Right lobe of liver (tissue), 6 donors: ENCODE measurements at regions not wholly inside any gene's neighbourhood (a gene's known extent, or its start where the extent isn't known, plus 50 kb on each side); places are given as distances from the start of the nearest gene placed in this dataset.

Source experiments
- ATAC-seq, 4 donors: fragments of 200-7000 bp; cut with Tn5 transposase; one replicate each; pipeline ENCODE4 v1.9.1; 2020; ENCODE audit warnings: mild to moderate bottlenecking in 4 of 4, moderate library complexity in 4 of 4
- DNase-seq, 3 donors: peaks; one replicate each; pipeline ENCODE4 v3.0.0-alpha.2; 2020
- H3K27ac ChIP-seq, 3 donors: fragments of 200-600 bp; one replicate each; pipeline ENCODE4 v1.8.0; 2022
- H3K27me3 ChIP-seq, 2 donors: fragments of 200-600 bp; one replicate each; pipeline ENCODE4 v1.8.0; 2022
- H3K36me3 ChIP-seq, 4 donors: fragments of 200-600 bp; sonication (generic) in 1 of 4; one replicate each; pipeline versions ENCODE4 v1.5.1 to v1.8.0; 2017 to 2022; ENCODE audit warnings: control low read depth in 1 of 4
- H3K4me1 ChIP-seq, 4 donors: fragments of 200-600 bp; sonication (generic) in 1 of 4; one replicate each; pipeline versions ENCODE4 v1.5.1 to v1.8.0; 2017 to 2022; ENCODE audit warnings: control low read depth in 1 of 4
- H3K4me3 ChIP-seq, 3 donors: fragments of 200-600 bp; one replicate each; pipeline ENCODE4 v1.8.0; 2022
- H3K9me3 ChIP-seq, 4 donors: fragments of 200-600 bp; sonication (generic) in 1 of 4; one replicate each; pipeline versions ENCODE4 v1.5.1 to v1.8.0; 2017 to 2022; ENCODE audit warnings: control low read depth in 1 of 4
- CTCF ChIP-seq, 4 donors: fragments of 200-600 bp in 3 of 4; fragments of 450-650 bp in 1 of 4; IDR thresholded peaks; one replicate each; pipeline versions ENCODE4 v1.5.1 to v1.8.0; 2016 to 2022; ENCODE audit warnings: antibody characterized with exemption in 4 of 4, mild to moderate bottlenecking in 2 of 4
- POLR2A ChIP-seq: fragments of 450-650 bp; IDR thresholded peaks from one replicate; pipeline ENCODE4 v1.6.1; 2017; ENCODE audit warnings: antibody characterized with exemption, mild to moderate bottlenecking
- WGBS: methylation state at CpG from one replicate; pipeline ENCODE4 v1.1.6; 2018; ENCODE audit warnings: low coverage, low lambda C conversion rate; ENCODE audit not compliant: insufficient coverage; ENCODE audit errors: missing lambda C conversion rate; 5-methylcytosine and 5-hydroxymethylcytosine counted together
- intact Hi-C, 2 donors: fragments of 100-400 bp; cut with DNase I; formaldehyde crosslinking; loops; one replicate each; pipeline versions ENCODE4 v1.11.2 to v1.14.1; 2022
- donor health status: DM: no; HTN: yes; CAD: no.
- donor health status: DM: no; HTN: no; CAD: no.
- donor health status: DM: no; HTN: no; CAD: no.
- donor health status: DM: no; HTN: yes; CAD: no.
- donor health status: DM: no; HTN: yes; CAD: no.

- TF ChIP-seq POLR2A (no peak), CTCF (IDR thresholded peaks at IDR 0.05) (peak; percentile 70 to 91 (median 73))
- H3K36me3 ChIP-seq = no peaks in the 10 kb centered on the region
- 25% methylated on average over 12 of the region's 12 CpGs for WGBS
- intact Hi-C loops = loop anchor here in 1 of 2 donors (5.0 kb wide), 1 partner anchor 343 kb away; no protein-coding TSS in a partner anchor
- no peaks in the 10 kb centered on the region for H3K9me3 ChIP-seq
- peak in 1 of 3 donors; percentile 51 for DNase-seq
- ATAC-seq = peak; percentile 63 to 83 (median 79)
- no peaks in the 10 kb centered on the region for H3K27me3 ChIP-seq
- no peak overlapping the region for H3K4me3 ChIP-seq
- H3K27ac ChIP-seq = no peak overlapping the region
- no peaks in the 10 kb centered on the region for H3K4me1 ChIP-seq
Observed at GRCh38 chr20:22339091-22339881, 245.1 kb downstream of the FOXA2 start.

- intact Hi-C loops = loop anchor here in 1 of 2 donors (5.0 kb wide), 1 partner anchor 344 kb away; no protein-coding TSS in a partner anchor
- Histone ChIP-seq H3K27me3 (no peaks in the 10 kb centered on the region), H3K4me1 (no peaks in the 10 kb centered on the region), H3K27ac (no peak overlapping the region), H3K9me3 (no peaks in the 10 kb centered on the region), H3K36me3 (no peaks in the 10 kb centered on the region), H3K4me3 (no peak overlapping the region)
- ATAC-seq = no peak
- no peak for DNase-seq
- WGBS = 68% methylated on average over 6 of the region's 6 CpGs
- no peak for TF ChIP-seq POLR2A
Observed at GRCh38 chr20:22338140-22338708, 246.1 kb downstream of the FOXA2 start.

GRCh38 chr20:22335210-22335609 is 249.2 kb downstream of the FOXA2 start:
- H3K4me3 ChIP-seq = no peak overlapping the region
- H3K9me3 ChIP-seq = no peaks in the 10 kb centered on the region
- no peaks in the 10 kb centered on the region for H3K27me3 ChIP-seq
- H3K4me1 ChIP-seq = no peaks in the 10 kb centered on the region
- intact Hi-C loops = loop anchor here in 1 of 2 donors (5.0 kb wide), 1 partner anchor 347 kb away; no protein-coding TSS in a partner anchor
- H3K36me3 ChIP-seq = no peaks in the 10 kb centered on the region
- ATAC-seq = no peak
- DNase-seq = no peak
- WGBS = 53% methylated on average over 3 of the region's 4 CpGs
- TF ChIP-seq POLR2A (no peak), CTCF (IDR thresholded peaks at IDR 0.05) (no peak)
- no peak overlapping the region for H3K27ac ChIP-seq

GRCh38 chr20:22333885-22334545 is 250.4 kb downstream of the FOXA2 start:
- H3K36me3 ChIP-seq = no peaks in the 10 kb centered on the region
- TF ChIP-seq POLR2A = no peak
- peak; percentile 63 to 79 (median 72) for TF ChIP-seq CTCF (IDR thresholded peaks at IDR 0.05)
- no peak overlapping the region for H3K27ac ChIP-seq
- ATAC-seq (peak; percentile 95 to 97 (median 96)), DNase-seq (peak in 2 of 3 donors; percentile 53 to 64)
- H3K9me3 ChIP-seq = no peaks in the 10 kb centered on the region
- H3K4me1 ChIP-seq = no peaks in the 10 kb centered on the region
- intact Hi-C loops = loop anchor here in 1 of 2 donors (5.0 kb wide), 1 partner anchor 348 kb away; no protein-coding TSS in a partner anchor
- WGBS = 33% methylated on average over 19 of the region's 19 CpGs
- no peak overlapping the region for H3K4me3 ChIP-seq
- no peaks in the 10 kb centered on the region for H3K27me3 ChIP-seq

- no peak overlapping the region for H3K4me3 ChIP-seq
- no peaks in the 10 kb centered on the region for H3K9me3 ChIP-seq
- no peak for ATAC-seq
- WGBS = 73% methylated on average over 2 of the region's 2 CpGs
- DNase-seq = no peak
- H3K27ac ChIP-seq = no peak overlapping the region
- intact Hi-C loops = no loop called here
- TF ChIP-seq POLR2A (no peak), CTCF (IDR thresholded peaks at IDR 0.05) (no peak)
- H3K4me1 ChIP-seq = no peaks in the 10 kb centered on the region
- no peaks in the 10 kb centered on the region for H3K27me3 ChIP-seq
- H3K36me3 ChIP-seq = no peaks in the 10 kb centered on the region
Observed at GRCh38 chr20:22324505-22324904, 259.9 kb downstream of the FOXA2 start.
